Suprapubic skin (tissue), 4 donors: ENCODE measurements at regions not wholly inside any gene's neighbourhood (a gene's known extent, or its start where the extent isn't known, plus 50 kb on each side); places are given as distances from the start of the nearest gene placed in this dataset.

Source experiments
- DNase-seq, 2 donors: peaks; one replicate each; pipeline ENCODE4 v3.0.0-alpha.2; 2019; ENCODE audit warnings: low spot score in 2 of 2
- H3K27ac ChIP-seq: fragments of 200-600 bp; sonication (generic); one replicate; pipeline ENCODE4 v1.5.1; 2019
- H3K27me3 ChIP-seq: fragments of 200-600 bp; sonication (generic); one replicate; pipeline ENCODE4 v1.5.1; 2019
- H3K36me3 ChIP-seq: fragments of 200-600 bp; sonication (generic); one replicate; pipeline ENCODE4 v1.5.1; 2019
- H3K4me1 ChIP-seq: fragments of 200-600 bp; sonication (generic); one replicate; pipeline ENCODE4 v1.5.1; 2019
- H3K4me3 ChIP-seq: fragments of 200-600 bp; sonication (generic); one replicate; pipeline ENCODE4 v1.5.1; 2019; ENCODE audit warnings: mild to moderate bottlenecking
- H3K9me3 ChIP-seq: fragments of 200-600 bp; sonication (generic); one replicate; pipeline ENCODE4 v1.5.1; 2019
- CTCF ChIP-seq, 2 donors: fragments of 200-600 bp in 1 of 2; fragments of 450-650 bp in 1 of 2; sonication (generic) in 1 of 2; IDR thresholded peaks; one replicate each; pipeline ENCODE4 v1.5.1; 2016 to 2019; ENCODE audit warnings: antibody characterized with exemption in 2 of 2, mild to moderate bottlenecking in 1 of 2, moderate library complexity in 1 of 2
- EP300 ChIP-seq: sonication (generic); formaldehyde crosslinking; IDR thresholded peaks from one replicate; pipeline ENCODE4 v1.6.1; 2017; ENCODE audit warnings: antibody characterized with exemption
- POLR2A ChIP-seq, 2 donors: fragments of 450-650 bp; IDR thresholded peaks; one replicate each; pipeline ENCODE4 v1.6.1; 2017; ENCODE audit warnings: antibody characterized with exemption in 2 of 2, mild to moderate bottlenecking in 2 of 2, moderate library complexity in 2 of 2
- POLR2AphosphoS5 ChIP-seq, 3 donors: sonication (generic); formaldehyde crosslinking; IDR thresholded peaks; one replicate each; pipeline ENCODE4 v1.6.1; 2017; ENCODE audit warnings: antibody characterized with exemption in 3 of 3
- WGBS: methylation state at CpG from one replicate; pipeline ENCODE4 v1.1.5; 2018; 5-methylcytosine and 5-hydroxymethylcytosine counted together

DNA sequence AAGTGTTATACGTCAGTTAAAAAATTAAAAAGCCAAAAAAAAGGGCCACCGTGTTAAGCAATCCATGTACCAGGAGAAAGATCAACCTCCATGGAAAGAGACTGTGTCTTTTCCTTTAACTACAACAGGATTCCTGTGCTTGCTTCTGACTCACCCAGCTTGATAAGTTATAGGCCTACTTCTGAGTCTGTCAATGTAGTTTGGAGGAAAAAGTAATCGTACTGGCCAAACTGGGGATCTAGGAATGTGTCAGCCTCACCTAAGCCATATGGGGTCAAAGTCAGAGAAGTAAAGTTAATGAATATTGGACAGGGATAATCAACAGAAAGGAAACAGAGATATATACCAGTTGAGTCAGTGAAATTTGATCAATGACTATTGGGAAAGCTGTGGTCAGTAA is 470.8 kb upstream of the SLIT2 start:
- no peaks in the 10 kb centered on the region for H3K4me1 ChIP-seq
- no peaks in the 10 kb centered on the region for H3K27me3 ChIP-seq
- no peak overlapping the region for H3K27ac ChIP-seq
- no peak for TF ChIP-seq POLR2AphosphoS5 (IDR thresholded peaks at IDR 0.05)
- TF ChIP-seq EP300: no peak
- TF ChIP-seq POLR2A (IDR thresholded peaks at IDR 0.05): no peak
- no peak for TF ChIP-seq CTCF (IDR thresholded peaks at IDR 0.05)
- H3K4me3 ChIP-seq: no peak overlapping the region
- H3K36me3 ChIP-seq: no peaks in the 10 kb centered on the region
- 97% methylated on average over 3 of the region's 3 CpGs for WGBS
- DNase-seq: no peak
- peaks cover 12% of the 10 kb centered on the region for H3K9me3 ChIP-seq

DNA sequence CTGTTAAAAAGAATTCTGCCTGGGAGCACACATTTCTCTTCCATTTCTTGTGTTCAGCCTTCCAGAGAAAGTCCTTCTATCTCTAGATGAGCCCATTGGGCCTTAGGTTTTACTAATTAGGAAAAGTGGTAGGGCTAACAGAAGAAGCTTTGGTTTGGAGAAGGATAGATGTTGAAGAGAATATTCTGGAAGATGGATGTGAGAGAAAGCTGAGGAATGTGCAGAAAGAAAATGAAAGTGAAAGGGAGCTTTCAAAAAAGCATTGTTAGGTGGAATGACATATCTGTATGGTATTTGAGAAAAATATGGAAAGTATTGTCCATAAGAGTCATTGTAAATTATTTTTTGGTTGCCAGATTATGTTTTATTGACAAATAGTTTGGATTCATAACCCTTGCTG is 474.8 kb upstream of the SLIT2 start:
- no peak for DNase-seq
- H3K4me3 ChIP-seq: no peak overlapping the region
- no peaks in the 10 kb centered on the region for H3K9me3 ChIP-seq
- H3K4me1 ChIP-seq: no peaks in the 10 kb centered on the region
- H3K27ac ChIP-seq: no peak overlapping the region
- H3K36me3 ChIP-seq: no peaks in the 10 kb centered on the region
- TF ChIP-seq POLR2A (IDR thresholded peaks at IDR 0.05) (no peak), CTCF (IDR thresholded peaks at IDR 0.05) (no peak), EP300 (no peak), POLR2AphosphoS5 (IDR thresholded peaks at IDR 0.05) (no peak)
- no peaks in the 10 kb centered on the region for H3K27me3 ChIP-seq

- 80% methylated on average over 10 of the region's 10 CpGs for WGBS
- H3K4me1 ChIP-seq: no peaks in the 10 kb centered on the region
- H3K9me3 ChIP-seq: no peaks in the 10 kb centered on the region
- H3K4me3 ChIP-seq: no peak overlapping the region
- H3K27ac ChIP-seq: no peak overlapping the region
- TF ChIP-seq POLR2A (IDR thresholded peaks at IDR 0.05): no peak
- TF ChIP-seq POLR2AphosphoS5 (IDR thresholded peaks at IDR 0.05): no peak
- TF ChIP-seq EP300: no peak
- no peak for TF ChIP-seq CTCF (IDR thresholded peaks at IDR 0.05)
- no peaks in the 10 kb centered on the region for H3K36me3 ChIP-seq
- DNase-seq: no peak
- H3K27me3 ChIP-seq: no peaks in the 10 kb centered on the region
Observed at GRCh38 chr4:19776021-19776459, 475.7 kb upstream of the SLIT2 start.

- H3K4me3 ChIP-seq: no peak overlapping the region
- H3K9me3 ChIP-seq: no peaks in the 10 kb centered on the region
- WGBS: 74% methylated on average over 2 of the region's 2 CpGs
- no peaks in the 10 kb centered on the region for H3K27me3 ChIP-seq
- TF ChIP-seq POLR2AphosphoS5 (IDR thresholded peaks at IDR 0.05) (no peak), POLR2A (IDR thresholded peaks at IDR 0.05) (no peak), EP300 (no peak), CTCF (IDR thresholded peaks at IDR 0.05) (no peak)
- H3K4me1 ChIP-seq: no peaks in the 10 kb centered on the region
- DNase-seq: no peak
- H3K27ac ChIP-seq: no peak overlapping the region
- no peaks in the 10 kb centered on the region for H3K36me3 ChIP-seq
Observed at GRCh38 chr4:19774690-19775256, 476.9 kb upstream of the SLIT2 start.

GRCh38 chr4:19772581-19772980 is 479.1 kb upstream of the SLIT2 start:
- TF ChIP-seq POLR2AphosphoS5 (IDR thresholded peaks at IDR 0.05): no peak
- TF ChIP-seq CTCF (IDR thresholded peaks at IDR 0.05): no peak
- no peak for TF ChIP-seq POLR2A (IDR thresholded peaks at IDR 0.05)
- no peak for TF ChIP-seq EP300
- Histone ChIP-seq H3K27me3 (no peaks in the 10 kb centered on the region), H3K4me1 (no peaks in the 10 kb centered on the region), H3K4me3 (no peak overlapping the region), H3K9me3 (no peaks in the 10 kb centered on the region), H3K27ac (no peak overlapping the region), H3K36me3 (no peaks in the 10 kb centered on the region)
- 82% methylated on average over 1 of the region's 1 CpG for WGBS
- DNase-seq: no peak
